HFFc6 (cell line): ENCODE measurements at regions not wholly inside any gene's neighbourhood (a gene's known extent, or its start where the extent isn't known, plus 50 kb on each side); places are given as distances from the start of the nearest gene placed in this dataset.

Experiments used
- DNase-seq: peaks from one replicate; pipeline ENCODE4 v3.0.0-alpha.2; 2018
- H3K27ac Mint-ChIP-seq: 2 replicates; pipeline ENCODE4 v1.8.0; 2020; ENCODE audit warnings: mild to moderate bottlenecking, mixed read lengths
- H3K27me3 Mint-ChIP-seq: 2 replicates; pipeline ENCODE4 v1.8.0; 2021; ENCODE audit warnings: mild to moderate bottlenecking, moderate library complexity, mixed read lengths; ENCODE audit not compliant: insufficient read depth
- H3K36me3 Mint-ChIP-seq: 2 replicates; pipeline ENCODE4 v1.8.0; 2021; ENCODE audit warnings: low read depth, mixed read lengths
- H3K4me1 Mint-ChIP-seq: 2 replicates; pipeline ENCODE4 v1.8.0; 2020; ENCODE audit warnings: low read depth, mixed read lengths
- H3K4me3 Mint-ChIP-seq: 2 replicates; pipeline ENCODE4 v1.8.0; 2020; ENCODE audit warnings: mild to moderate bottlenecking, moderate library complexity, mixed read lengths
- H3K9me3 Mint-ChIP-seq: 2 replicates; pipeline ENCODE4 v1.8.0; 2020; ENCODE audit warnings: mild to moderate bottlenecking, mixed read lengths
- CTCF ChIP-seq: fragments of 200-600 bp; sonication (generic); IDR thresholded peaks from 2 replicates; pipeline ENCODE4 v1.5.0; 2021; ENCODE audit warnings: antibody characterized with exemption, mild to moderate bottlenecking

DNA sequence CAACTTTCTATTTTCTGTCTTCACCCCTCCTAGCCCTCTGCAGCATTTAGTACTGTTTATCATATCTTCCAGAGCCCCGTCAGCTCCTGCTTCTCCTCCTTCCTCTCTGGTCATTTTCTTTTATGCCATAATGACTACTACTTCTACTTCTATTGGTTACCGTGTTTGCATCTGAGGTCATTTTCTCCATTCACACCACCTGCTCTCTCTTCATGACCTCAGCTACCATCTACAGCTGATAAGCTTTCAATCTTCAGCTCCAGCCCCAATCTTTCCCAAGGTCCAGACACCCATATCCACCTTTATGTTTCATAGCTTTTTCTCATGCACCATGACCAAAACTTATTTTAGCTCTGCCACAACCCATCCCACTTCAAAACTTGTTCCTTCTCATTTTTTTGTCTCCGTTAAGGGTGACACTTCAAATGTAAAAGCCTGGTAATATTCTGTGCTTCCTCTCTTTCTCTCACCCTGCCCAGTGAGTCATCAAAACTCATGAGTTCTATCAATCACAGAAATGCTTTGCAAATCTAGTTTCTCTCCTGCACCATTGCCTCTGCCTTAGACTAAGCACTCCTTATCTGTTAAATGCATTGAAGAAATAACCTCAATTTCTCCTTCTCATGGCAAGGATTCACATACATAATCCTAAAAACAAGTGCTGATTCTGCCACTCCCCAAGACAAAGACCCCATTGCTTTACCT lies 71.3 kb upstream of the IQCM start:
- Mint-ChIP-seq H3K27me3 (no peaks in the 10 kb centered on the region), H3K4me3 (no peak overlapping the region), H3K4me1 (peaks cover 24% of the 10 kb centered on the region), H3K36me3 (no peaks in the 10 kb centered on the region), H3K27ac (no peak overlapping the region), H3K9me3 (no peaks in the 10 kb centered on the region)
- DNase-seq, result no peak
- TF ChIP-seq CTCF, result no peak

DNA sequence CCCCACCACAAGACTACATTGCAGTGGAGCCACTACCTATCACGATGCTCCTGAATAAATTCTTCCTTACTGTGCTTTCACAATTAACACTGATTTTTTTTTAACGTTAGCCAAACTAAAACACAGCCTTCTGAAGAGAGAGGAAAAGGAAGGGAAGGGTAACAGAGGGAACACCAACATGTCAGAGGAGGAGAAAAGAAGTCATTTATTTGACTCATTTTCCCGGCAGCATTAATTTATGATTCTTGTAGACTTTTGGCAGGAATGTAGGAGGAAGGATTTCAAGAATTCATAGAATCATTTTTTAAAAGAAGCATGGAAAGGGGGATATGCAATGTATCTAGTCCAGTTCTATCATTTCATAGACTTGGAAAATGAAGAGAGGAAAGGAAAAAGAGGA lies 74.3 kb upstream of the IQCM start:
- DNase-seq, result no peak
- Mint-ChIP-seq H3K4me3 (no peak overlapping the region), H3K27me3 (no peaks in the 10 kb centered on the region), H3K4me1 (peaks cover 24% of the 10 kb centered on the region), H3K27ac (no peak overlapping the region), H3K9me3 (no peaks in the 10 kb centered on the region), H3K36me3 (no peaks in the 10 kb centered on the region)
- TF ChIP-seq CTCF, result no peak

DNA sequence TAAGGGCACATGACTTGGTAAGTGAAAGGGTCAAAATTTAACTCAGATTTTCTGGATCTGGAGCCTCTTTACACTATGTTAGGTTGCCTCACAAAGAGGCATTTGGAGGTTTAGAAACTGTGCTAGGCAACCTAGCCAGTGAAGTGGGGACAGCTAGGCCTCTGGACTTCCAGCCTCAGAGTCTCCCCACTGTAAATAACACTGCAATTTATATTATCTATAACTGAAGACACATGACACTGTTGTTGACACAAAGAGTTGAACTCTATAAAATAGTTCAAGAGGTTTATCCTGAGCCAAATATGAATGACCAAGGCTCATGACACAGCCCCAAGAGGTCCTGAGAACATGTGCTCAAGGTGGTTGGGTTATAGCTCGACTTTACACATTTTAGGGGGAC lies 74.9 kb upstream of the IQCM start:
- Mint-ChIP-seq H3K27me3 (no peaks in the 10 kb centered on the region), H3K4me3 (no peak overlapping the region), H3K9me3 (no peaks in the 10 kb centered on the region), H3K27ac (no peak overlapping the region), H3K4me1 (peaks cover 24% of the 10 kb centered on the region), H3K36me3 (no peaks in the 10 kb centered on the region)
- TF ChIP-seq CTCF, result no peak
- no peak for DNase-seq

GRCh38 chr4:149891426-149891825 lies 75.8 kb upstream of the IQCM start:
- Mint-ChIP-seq H3K27ac (no peak overlapping the region), H3K4me1 (peaks cover 24% of the 10 kb centered on the region), H3K27me3 (no peaks in the 10 kb centered on the region), H3K36me3 (no peaks in the 10 kb centered on the region), H3K9me3 (no peaks in the 10 kb centered on the region), H3K4me3 (no peak overlapping the region)
- TF ChIP-seq CTCF, result no peak
- DNase-seq, result no peak

DNA sequence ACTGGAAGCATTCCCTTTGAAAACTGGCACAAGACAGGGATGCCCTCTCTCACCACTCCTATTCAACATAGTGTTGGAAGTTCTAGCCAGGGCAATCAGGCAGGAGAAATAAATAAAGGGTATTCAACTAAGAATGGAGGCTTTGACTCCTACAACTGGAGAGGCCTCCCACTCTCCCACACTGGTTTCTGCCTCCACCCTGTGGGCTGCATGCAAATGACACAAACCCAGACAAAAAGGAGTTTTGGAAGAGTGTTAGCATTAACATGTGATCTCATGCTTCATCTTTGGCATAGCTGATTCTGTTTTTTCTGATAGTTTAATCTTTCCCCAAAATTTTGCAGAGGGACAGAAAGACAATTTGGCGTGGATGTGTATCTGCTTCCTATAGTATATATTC lies 80.8 kb upstream of the IQCM start:
- TF ChIP-seq CTCF, result peak; percentile 78
- H3K9me3 Mint-ChIP-seq, result no peaks in the 10 kb centered on the region
- peak; percentile 59 for DNase-seq
- no peak overlapping the region for H3K27ac Mint-ChIP-seq
- no peaks in the 10 kb centered on the region for H3K36me3 Mint-ChIP-seq
- H3K27me3 Mint-ChIP-seq, result no peaks in the 10 kb centered on the region; the same call in 1 of the 2 replicates
- H3K4me3 Mint-ChIP-seq, result no peak overlapping the region
- H3K4me1 Mint-ChIP-seq, result peaks cover 6% of the 10 kb centered on the region
